K562 (cell line): ENCODE measurements at regions not wholly inside any gene's neighbourhood (a gene's known extent, or its start where the extent isn't known, plus 50 kb on each side); places are given as distances from the start of the nearest gene placed in this dataset.

Experiments
- ATF3 ChIP-seq, 2 experiments: fragments of 450-650 bp in 1 of 2; sonication (generic) in 1 of 2; formaldehyde crosslinking in 1 of 2; IDR thresholded peaks in 1 of 2; conservative IDR thresholded peaks in 1 of 2; 2 replicates each; pipeline versions ENCODE4 v1.6.1 to v1.8.1; 2016 to 2023; ENCODE audit warnings: mild to moderate bottlenecking in 2 of 2, moderate library complexity in 2 of 2, inconsistent platforms in 1 of 2, missing genetic modification reagents in 1 of 2
- CREB1 ChIP-seq, 2 experiments: sonication (generic) in 1 of 2; formaldehyde crosslinking in 1 of 2; IDR thresholded peaks; 2 replicates each; pipeline versions ENCODE4 v1.6.1 to v1.8.0; 2012 to 2022; ENCODE audit warnings: inconsistent platforms in 1 of 2, mild to moderate bottlenecking in 1 of 2, missing genetic modification reagents in 1 of 2, moderate library complexity in 1 of 2
- HDAC2 ChIP-seq: fragments of 450-650 bp; IDR thresholded peaks from 2 replicates; pipeline ENCODE4 v1.6.1; 2016; ENCODE audit warnings: mild to moderate bottlenecking

- TF ChIP-seq HDAC2: no peak
- no peak for TF ChIP-seq CREB1 (IDR thresholded peaks at IDR 0.05)
- no peak for TF ChIP-seq CREB1 (CRISPR knock-in tag; IDR thresholded peaks at IDR 0.05)
- no peak for TF ChIP-seq ATF3 (IDR thresholded peaks at IDR 0.05)
- TF ChIP-seq ATF3 (CRISPR knock-in tag; conservative IDR thresholded peaks at IDR 0.05): no peak
These were observed 209.0 kb downstream of the RHOU start for GRCh38 chr1:228944296-228944695.
